Activated CD8-positive, alpha-beta memory T cell treated with anti-CD3 and anti-CD28 coated beads, Interleukin-2, amount 10 ng/mL, durations not matched to agents 7 days and 5 days (primary cell): ENCODE measurements at regions not wholly inside any gene's neighbourhood (a gene's known extent, or its start where the extent isn't known, plus 50 kb on each side); places are given as distances from the start of the nearest gene placed in this dataset.

Source experiments
- ATAC-seq: fragments of 150-1000 bp; cut with Tn5 transposase; one replicate; pipeline ENCODE4 v1.10.0; 2021; ENCODE audit warnings: moderate library complexity
- CTCF ChIA-PET: fragments of 350-600 bp; sonication (Branson Sonifier 250); formaldehyde crosslinking; loops from one replicate; lab custom pipeline; 2021; ENCODE audit warnings: antibody characterized with exemption; lab: Charles Lee
- DNase-seq: peaks from one replicate; pipeline ENCODE4 v3.0.0-alpha.2; 2020
- H3K27ac Mint-ChIP-seq: one replicate; pipeline ENCODE4 v1.8.0; 2021; ENCODE audit warnings: mild to moderate bottlenecking, mixed read lengths
- H3K27me3 Mint-ChIP-seq: one replicate; pipeline ENCODE4 v1.8.0; 2021; ENCODE audit warnings: mixed read lengths
- H3K36me3 Mint-ChIP-seq: one replicate; pipeline ENCODE4 v1.8.0; 2021; ENCODE audit warnings: mild to moderate bottlenecking, mixed read lengths
- H3K4me1 Mint-ChIP-seq: one replicate; pipeline ENCODE4 v1.8.0; 2021; ENCODE audit warnings: mixed read lengths
- H3K4me3 Mint-ChIP-seq: one replicate; pipeline ENCODE4 v1.8.0; 2021; ENCODE audit warnings: mild to moderate bottlenecking, moderate library complexity, mixed read lengths
- H3K9me3 Mint-ChIP-seq: one replicate; pipeline ENCODE4 v1.8.0; 2022; ENCODE audit warnings: low read depth, mixed read lengths

DNA sequence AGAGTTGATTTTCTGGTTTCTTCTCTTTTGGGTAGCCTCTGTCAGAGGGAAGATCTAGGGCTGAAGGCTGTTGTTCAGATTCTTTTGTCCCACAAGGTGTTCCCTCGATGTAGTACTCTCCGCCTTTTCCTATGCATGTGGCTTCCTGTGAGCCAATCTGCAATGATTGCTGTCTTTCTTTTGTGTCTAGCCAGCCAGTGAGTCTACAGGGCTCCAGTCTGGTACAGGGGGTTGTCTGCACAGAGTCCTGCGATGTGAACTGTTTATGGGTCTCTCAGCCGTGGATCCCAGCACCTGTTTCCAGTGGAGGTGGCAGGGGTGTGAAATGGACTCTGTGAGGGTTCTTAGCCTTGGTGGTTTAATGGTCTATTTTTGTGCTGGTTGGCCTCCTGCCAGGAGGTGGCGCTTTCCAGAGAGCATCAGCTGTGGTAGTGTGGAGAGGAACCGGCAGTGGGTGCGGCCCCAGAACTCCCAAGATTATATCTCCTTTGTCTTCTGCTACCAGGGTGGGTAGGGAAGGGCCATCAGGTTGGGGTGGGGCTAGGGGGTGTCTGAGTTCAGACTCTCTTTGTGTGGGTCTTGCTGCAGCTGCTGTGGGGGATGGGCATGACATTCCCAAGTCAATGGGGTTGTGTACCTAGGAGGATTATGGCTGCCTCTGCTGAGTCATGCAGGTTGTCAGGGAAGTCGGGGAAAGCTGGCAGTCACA lies 81.3 kb upstream of the C21orf91 start:
- DNase-seq (no peak), ATAC-seq (no peak)

DNA sequence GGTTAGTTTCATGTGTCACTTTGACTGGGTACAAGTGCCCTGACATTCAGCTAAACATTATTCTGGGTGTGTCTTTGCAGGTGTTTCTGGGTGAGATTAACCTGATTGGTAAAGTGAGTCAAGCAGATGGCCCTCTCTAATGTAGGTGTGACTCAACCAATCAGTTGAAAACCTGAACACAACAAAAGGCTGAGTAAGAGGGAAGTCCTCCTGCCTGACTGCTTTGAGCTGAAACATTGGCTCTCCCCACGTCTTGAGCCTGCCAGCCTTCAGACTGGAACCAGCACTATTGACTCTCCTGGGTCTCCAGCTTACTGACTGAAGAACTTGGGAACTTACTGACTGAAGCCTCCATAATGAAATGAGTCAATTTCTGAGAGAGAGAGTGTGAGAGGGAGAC lies 70.0 kb upstream of the C21orf91 start:
- no peaks in the 10 kb centered on the region for H3K27me3 Mint-ChIP-seq
- DNase-seq (no peak), ATAC-seq (no peak)
- no peak overlapping the region for H3K4me3 Mint-ChIP-seq
- H3K27ac Mint-ChIP-seq = no peak overlapping the region
- H3K36me3 Mint-ChIP-seq = no peaks in the 10 kb centered on the region
- no peaks in the 10 kb centered on the region for H3K4me1 Mint-ChIP-seq
- no peaks in the 10 kb centered on the region for H3K9me3 Mint-ChIP-seq
- CTCF ChIA-PET = no interaction called here

More for the DNA sequence above, 81.3 kb upstream of the C21orf91 start:
- H3K4me1 Mint-ChIP-seq = peaks cover 15% of the 10 kb centered on the region
- CTCF ChIA-PET = interaction anchor here (1.2 to 1.8 kb wide), 2 partner anchors 10 to 222 kb away, joined by 3 to 9 read pairs; no protein-coding TSS in a partner anchor
- no peaks in the 10 kb centered on the region for H3K27me3 Mint-ChIP-seq
- H3K9me3 Mint-ChIP-seq = peaks cover 7% of the 10 kb centered on the region
- H3K4me3 Mint-ChIP-seq = no peak overlapping the region
- H3K36me3 Mint-ChIP-seq = peaks cover 28% of the 10 kb centered on the region
- H3K27ac Mint-ChIP-seq = no peak overlapping the region

DNA sequence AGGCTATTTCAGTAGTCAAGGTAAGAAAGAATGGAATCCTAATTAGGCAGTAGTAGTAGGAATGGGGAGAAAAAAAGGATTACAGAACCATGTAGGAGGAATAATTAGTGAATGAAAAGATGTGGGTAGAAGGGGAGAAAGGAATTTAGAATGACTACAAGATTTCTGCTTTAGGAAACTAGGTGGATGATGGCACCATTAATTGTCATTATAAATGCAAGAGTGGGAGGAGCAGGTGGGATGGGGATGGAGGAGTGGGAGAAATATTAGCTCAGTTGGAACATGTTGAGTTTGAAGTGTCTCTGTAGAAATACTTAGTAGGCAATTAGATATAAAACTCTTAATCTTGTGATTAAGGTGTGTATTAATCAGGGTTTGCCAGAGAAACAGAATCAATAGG lies 50.0 kb upstream of the C21orf91 start:
- CTCF ChIA-PET = no interaction called here
- Mint-ChIP-seq H3K4me1 (no peaks in the 10 kb centered on the region), H3K36me3 (no peaks in the 10 kb centered on the region), H3K9me3 (peaks cover 2% of the 10 kb centered on the region), H3K4me3 (no peak overlapping the region), H3K27ac (no peak overlapping the region), H3K27me3 (no peaks in the 10 kb centered on the region)
- DNase-seq = no peak
- no peak for ATAC-seq
